Pancreas (tissue), 10 donors: ENCODE measurements at regions not wholly inside any gene's neighbourhood (a gene's known extent, or its start where the extent isn't known, plus 50 kb on each side); places are given as distances from the start of the nearest gene placed in this dataset.

ENCODE experiments used
- ATAC-seq, 4 donors: fragments of 200-7000 bp; cut with Tn5 transposase; one replicate each; pipeline versions ENCODE4 v1.8.0 to v1.9.1; 2020; ENCODE audit warnings: mild to moderate bottlenecking in 4 of 4, moderate library complexity in 4 of 4
- DNase-seq, 6 donors: peaks; one replicate each; pipeline ENCODE4 v3.0.0-alpha.2; 2020
- FAIRE-seq: peaks from 2 replicates; lab custom pipeline; 2012; peaks lifted over from hg19 to GRCh38; lab: Jason Lieb, UNC
- H3K27ac ChIP-seq, 4 donors: fragments of 200-600 bp; sonication (generic); 1 replicate in 3 of 4; 2 replicates in 1 of 4; pipeline versions ENCODE4 v1.5.0 to v1.8.0; 2020
- H3K27me3 ChIP-seq, 4 donors: fragments of 200-600 bp; one replicate each; pipeline ENCODE4 v1.8.0; 2021
- H3K36me3 ChIP-seq, 3 donors: fragments of 200-600 bp; sonication (generic) in 1 of 3; one replicate each; pipeline versions ENCODE4 v1.5.0 to v1.8.0; 2020 to 2021
- H3K4me1 ChIP-seq, 3 donors: fragments of 200-600 bp; one replicate each; pipeline ENCODE4 v1.8.0; 2021
- H3K4me3 ChIP-seq, 4 donors: fragments of 200-600 bp; sonication (generic) in 2 of 4; one replicate each; pipeline versions ENCODE4 v1.5.0 to v1.8.0; 2020 to 2021
- H3K9me3 ChIP-seq, 4 donors: fragments of 200-600 bp; one replicate each; pipeline ENCODE4 v1.8.0; 2021
- WGBS, 2 donors: extraction: QIAGEN DNeasy Blood & Tissue Kit; methylation state at CpG; one replicate each; pipeline ENCODE4 v1.1.7; 2013; 5-methylcytosine and 5-hydroxymethylcytosine counted together
- intact Hi-C, 3 donors: fragments of 100-400 bp; cut with DNase I; formaldehyde crosslinking; loops; one replicate each; pipeline versions ENCODE4 v1.11.1 to v1.14.2; 2022
- TF ChIP-seq, protein P1 (sequence below), 4 donors: fragments of 200-600 bp; sonication (generic) in 3 of 4; IDR thresholded peaks; one replicate each; pipeline versions ENCODE4 v1.5.0 to v1.8.0; 2021; ENCODE audit warnings: antibody characterized with exemption in 4 of 4
- donor health status: healthy with polysubstance abuse.
- donor health status: DM: no; HTN: no; CAD: no; lungs with moderate emphysema.
- donor health status: DM: no; HTN: no; CAD: no.
- donor health status: control.
- donor health status: control.
- donor health status: Bipolar disorder and iron deficiency.
- donor health status: DM: yes; HTN: yes; CAD: no.
- donor health status: DM: no; HTN: no; CAD: no.
- donor health status: DM: no; HTN: no; CAD: no.
- donor health status: DM: yes; HTN: yes; CAD: no.

DNA sequence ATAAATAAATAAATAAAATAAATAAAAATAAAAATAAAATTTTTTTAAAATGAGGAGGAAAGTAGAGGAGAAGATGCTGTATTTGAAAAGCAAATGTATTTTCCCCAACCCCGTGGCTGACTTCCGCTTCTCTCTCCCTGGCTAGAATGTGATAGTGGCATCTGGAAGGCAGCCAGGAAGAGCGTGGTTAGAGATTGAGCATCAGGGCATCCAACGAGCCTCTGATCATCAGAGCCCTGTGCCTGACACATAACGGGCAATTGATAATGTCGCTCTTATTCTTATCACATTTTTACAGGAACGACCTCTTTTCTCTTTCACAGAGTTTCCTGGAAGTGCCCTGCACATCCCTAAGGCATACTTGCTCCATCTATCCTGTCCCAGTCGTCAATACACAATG, 496.9 kb upstream of the TMEM132C start:
- Histone ChIP-seq H3K36me3 (no peaks in the 10 kb centered on the region), H3K4me3 (no peak overlapping the region), H3K27ac (no peak overlapping the region), H3K27me3 (no peaks in the 10 kb centered on the region), H3K4me1 (no peaks in the 10 kb centered on the region), H3K9me3 (no peaks in the 10 kb centered on the region)
- TF ChIP-seq, protein P1, sequence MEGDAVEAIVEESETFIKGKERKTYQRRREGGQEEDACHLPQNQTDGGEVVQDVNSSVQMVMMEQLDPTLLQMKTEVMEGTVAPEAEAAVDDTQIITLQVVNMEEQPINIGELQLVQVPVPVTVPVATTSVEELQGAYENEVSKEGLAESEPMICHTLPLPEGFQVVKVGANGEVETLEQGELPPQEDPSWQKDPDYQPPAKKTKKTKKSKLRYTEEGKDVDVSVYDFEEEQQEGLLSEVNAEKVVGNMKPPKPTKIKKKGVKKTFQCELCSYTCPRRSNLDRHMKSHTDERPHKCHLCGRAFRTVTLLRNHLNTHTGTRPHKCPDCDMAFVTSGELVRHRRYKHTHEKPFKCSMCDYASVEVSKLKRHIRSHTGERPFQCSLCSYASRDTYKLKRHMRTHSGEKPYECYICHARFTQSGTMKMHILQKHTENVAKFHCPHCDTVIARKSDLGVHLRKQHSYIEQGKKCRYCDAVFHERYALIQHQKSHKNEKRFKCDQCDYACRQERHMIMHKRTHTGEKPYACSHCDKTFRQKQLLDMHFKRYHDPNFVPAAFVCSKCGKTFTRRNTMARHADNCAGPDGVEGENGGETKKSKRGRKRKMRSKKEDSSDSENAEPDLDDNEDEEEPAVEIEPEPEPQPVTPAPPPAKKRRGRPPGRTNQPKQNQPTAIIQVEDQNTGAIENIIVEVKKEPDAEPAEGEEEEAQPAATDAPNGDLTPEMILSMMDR (IDR thresholded peaks at IDR 0.05), result no peak
- no peak for DNase-seq
- intact Hi-C loops, result no loop called here
- no peak for FAIRE-seq
- WGBS, 2 donors, result 57 to 71% methylated on average over 8 of the region's 8 CpGs
- no peak for ATAC-seq

DNA sequence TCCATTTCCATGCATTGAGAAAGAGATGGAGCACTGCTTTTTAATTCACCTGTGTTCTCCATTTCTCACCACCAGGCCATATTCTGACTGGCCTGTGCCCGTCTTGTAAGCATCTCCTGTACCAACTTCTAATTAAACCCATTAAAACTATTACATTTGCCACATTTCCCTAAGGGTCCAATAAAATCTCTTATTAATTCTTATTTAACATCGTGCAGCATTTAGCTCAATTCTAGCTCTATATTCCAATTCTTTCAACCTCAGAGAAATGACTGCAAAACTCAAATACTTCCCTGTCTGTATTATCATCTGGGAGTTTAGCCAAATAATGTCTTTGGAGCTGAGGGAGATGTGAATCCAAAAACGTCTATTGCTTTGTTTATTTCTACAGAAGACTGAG, 495.4 kb upstream of the TMEM132C start:
- Histone ChIP-seq H3K36me3 (no peaks in the 10 kb centered on the region), H3K27me3 (no peaks in the 10 kb centered on the region), H3K4me3 (no peak overlapping the region), H3K4me1 (no peaks in the 10 kb centered on the region), H3K27ac (no peak overlapping the region), H3K9me3 (no peaks in the 10 kb centered on the region)
- ATAC-seq, result no peak
- no peak for FAIRE-seq
- intact Hi-C loops, result no loop called here
- TF ChIP-seq, protein P1 (IDR thresholded peaks at IDR 0.05), result no peak
- no peak for DNase-seq
- 32 to 49% methylated on average over 3 of the region's 3 CpGs for WGBS, 2 donors

DNA sequence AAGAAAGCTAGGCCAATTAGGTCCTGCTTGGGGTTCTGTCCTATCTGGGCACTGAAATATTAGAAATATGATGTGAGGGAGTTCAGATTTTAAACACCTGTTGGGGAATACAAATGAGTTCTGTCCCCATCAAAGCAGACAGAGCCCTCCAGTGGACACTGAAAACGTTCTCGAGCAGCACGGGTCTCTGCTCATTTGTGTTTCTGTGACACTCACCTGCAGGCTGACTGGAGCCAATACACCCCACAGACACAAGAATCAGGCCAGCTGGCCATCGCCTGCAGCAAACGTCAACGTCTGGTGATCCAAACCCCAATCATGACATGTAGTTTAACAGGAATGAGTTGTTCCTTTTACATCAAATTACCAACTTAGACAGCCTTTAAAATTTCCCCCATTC, 493.4 kb upstream of the TMEM132C start:
- DNase-seq (no peak), FAIRE-seq (no peak), ATAC-seq (no peak)
- H3K9me3 ChIP-seq, result no peaks in the 10 kb centered on the region
- no peaks in the 10 kb centered on the region for H3K4me1 ChIP-seq
- no peak overlapping the region for H3K27ac ChIP-seq
- no peak overlapping the region for H3K4me3 ChIP-seq
- 12 to 14% methylated on average over 6 of the region's 6 CpGs for WGBS, 2 donors
- intact Hi-C loops, result no loop called here
- TF ChIP-seq, protein P1 (IDR thresholded peaks at IDR 0.05), result no peak
- no peaks in the 10 kb centered on the region for H3K36me3 ChIP-seq
- H3K27me3 ChIP-seq, result peaks cover 0 to 3% (median 0%) of the 10 kb centered on the region in 4 donors

DNA sequence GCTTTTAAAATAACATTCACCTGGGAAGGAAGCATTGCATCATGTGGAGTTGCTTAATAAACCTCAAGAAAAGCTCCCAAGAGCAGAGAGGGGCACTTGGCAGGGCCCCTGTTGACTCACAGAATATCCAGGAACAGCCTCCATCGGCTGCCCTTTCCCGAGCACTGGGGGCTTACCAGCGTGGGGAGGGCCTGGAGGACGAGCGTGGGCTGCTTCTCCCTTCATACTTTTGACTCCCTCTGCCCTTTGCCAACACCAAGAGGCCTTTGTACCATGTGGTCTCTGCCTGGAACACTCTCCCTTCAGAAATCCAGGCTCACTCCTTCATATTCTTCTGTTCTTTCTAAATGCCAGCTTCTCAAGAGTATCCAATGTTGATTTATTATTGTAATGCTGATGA, 492.1 kb upstream of the TMEM132C start:
- Histone ChIP-seq H3K4me3 (no peak overlapping the region), H3K4me1 (no peaks in the 10 kb centered on the region), H3K27me3 (peaks cover 0 to 3% (median 0%) of the 10 kb centered on the region in 4 donors), H3K27ac (no peak overlapping the region), H3K36me3 (no peaks in the 10 kb centered on the region), H3K9me3 (no peaks in the 10 kb centered on the region)
- no peak for ATAC-seq
- TF ChIP-seq, protein P1 (IDR thresholded peaks at IDR 0.05), result no peak
- intact Hi-C loops, result no loop called here
- WGBS, 2 donors, result 45 to 68% methylated on average over 5 of the region's 5 CpGs
- no peak for FAIRE-seq
- no peak for DNase-seq

DNA sequence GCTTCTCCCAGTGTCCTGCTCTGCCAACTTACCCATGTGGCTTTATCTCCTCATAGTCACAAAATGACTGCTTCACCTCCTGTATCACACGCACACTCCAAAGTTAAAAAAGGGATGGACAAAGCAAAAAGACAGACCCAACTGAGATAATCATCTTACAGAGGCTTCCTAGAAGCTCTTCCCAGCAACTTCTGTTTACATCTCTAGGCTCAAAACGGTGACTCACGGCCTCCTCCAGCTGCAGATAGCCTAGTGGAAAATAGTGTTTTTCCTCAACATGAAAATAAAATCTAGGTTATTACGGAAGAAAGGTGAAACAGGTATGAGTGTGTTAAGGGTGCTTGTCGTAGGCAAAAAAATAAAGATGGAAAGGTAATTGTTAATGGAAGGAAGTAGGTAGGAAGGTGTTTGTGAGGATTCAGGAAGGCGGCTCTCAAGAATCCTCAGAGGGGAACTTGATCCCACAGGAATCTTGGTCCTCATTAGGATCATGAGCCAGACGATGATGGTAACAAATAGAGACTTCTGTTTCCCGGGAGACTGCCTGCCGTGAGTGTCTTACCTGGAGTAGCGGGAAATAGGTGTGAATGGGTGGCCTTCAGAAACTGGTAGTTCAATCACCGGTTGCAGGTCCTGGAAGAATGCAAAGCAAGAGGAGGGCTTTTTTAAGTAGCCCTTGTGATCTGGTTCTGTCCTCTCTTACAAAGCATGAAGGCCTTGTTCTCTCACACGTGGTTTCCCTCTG, 487.5 kb upstream of the TMEM132C start:
- H3K9me3 ChIP-seq, result no peaks in the 10 kb centered on the region
- H3K27me3 ChIP-seq, result peaks cover 0 to 17% (median 1%) of the 10 kb centered on the region in 4 donors
- no peak overlapping the region for H3K27ac ChIP-seq
- intact Hi-C loops, result no loop called here
- no peaks in the 10 kb centered on the region for H3K36me3 ChIP-seq
- ATAC-seq, result no peak
- FAIRE-seq, result no peak
- H3K4me1 ChIP-seq, result no peaks in the 10 kb centered on the region
- no peak overlapping the region for H3K4me3 ChIP-seq
- no peak for DNase-seq
- 48 to 64% methylated on average over 12 of the region's 12 CpGs for WGBS, 2 donors
- TF ChIP-seq, protein P1 (IDR thresholded peaks at IDR 0.05), result no peak
